A549 (cell line): ENCODE measurements at regions not wholly inside any gene's neighbourhood (a gene's known extent, or its start where the extent isn't known, plus 50 kb on each side); places are given as distances from the start of the nearest gene placed in this dataset.

ENCODE experiments used
- ATAC-seq, 2 experiments: fragments of 200-7000 bp in 1 of 2; fragments of >200 bp in 1 of 2; cut with Nextera tagmentation in 1 of 2; cut with Tn5 transposase in 1 of 2; 3 replicates each; pipeline versions ENCODE4 v1.8.0 to v1.9.1; 2018 to 2020; ENCODE audit warnings: mild to moderate bottlenecking in 1 of 2, moderate library complexity in 1 of 2
- CTCF ChIA-PET: fragments of 300-600 bp; sonication (Branson Sonifier 250); formaldehyde crosslinking; extraction: SDS; loops from one replicate; lab custom pipeline; 2021; ENCODE audit warnings: antibody characterized with exemption, inconsistent platforms; lab: Yijun Ruan, JAX
- POLR2A ChIA-PET: fragments of 350-600 bp; formaldehyde crosslinking; extraction: SDS; loops from one replicate; lab custom pipeline; 2021; ENCODE audit warnings: antibody characterized with exemption, inconsistent platforms; lab: Yijun Ruan, JAX
- DNase-seq, 2 experiments: peaks; one replicate each; pipeline versions ENCODE4 v3.0.0 to v3.0.0-alpha.2; 2011 to 2016; ENCODE audit warnings: low read depth in 1 of 2, low spot score in 1 of 2
- FAIRE-seq: peaks from 2 replicates; lab custom pipeline; 2011; peaks lifted over from hg19 to GRCh38; lab: Jason Lieb, UNC
- H3K27ac ChIP-seq, 2 experiments: fragments of >200 bp; sonication (Bioruptor Twin); formaldehyde crosslinking; 3 replicates each; pipeline ENCODE4 v1.5.1; 2016 to 2017
- H3K4me1 ChIP-seq: fragments of >200 bp; sonication (Bioruptor Twin); formaldehyde crosslinking; 3 replicates; pipeline ENCODE4 v1.6.1; 2016
- H3K4me2 ChIP-seq: fragments of >200 bp; sonication (Bioruptor Twin); formaldehyde crosslinking; 3 replicates; pipeline ENCODE4 v1.6.1; 2016
- H3K4me3 ChIP-seq: fragments of >200 bp; sonication (Bioruptor Twin); formaldehyde crosslinking; 3 replicates; pipeline ENCODE4 v1.5.1; 2016
- H3K9me3 ChIP-seq: fragments of >200 bp; sonication (Bioruptor Twin); formaldehyde crosslinking; 3 replicates; pipeline ENCODE4 v1.6.1; 2016
- BHLHE40 ChIP-seq: IDR thresholded peaks from 2 replicates; pipeline ENCODE4 v1.6.1; 2012; ENCODE audit warnings: low read depth, low read length, inconsistent platforms
- CBX2 ChIP-seq: fragments of 200-600 bp; sonication (generic); IDR thresholded peaks from 2 replicates; pipeline ENCODE4 v1.6.1; 2016; ENCODE audit warnings: low read depth, mild to moderate bottlenecking, borderline replicate concordance
- CBX8 ChIP-seq: fragments of 200-600 bp; sonication (generic); IDR thresholded peaks from 2 replicates; pipeline ENCODE4 v1.6.1; 2016
- CHD2 ChIP-seq: fragments of 150-350 bp; IDR thresholded peaks from 2 replicates; pipeline ENCODE4 v1.6.1; 2014; ENCODE audit warnings: low read length; ENCODE audit not compliant: partially characterized antibody
- CHD4 ChIP-seq: fragments of 200-600 bp; sonication (generic); IDR thresholded peaks from 2 replicates; pipeline ENCODE4 v1.6.1; 2016; ENCODE audit warnings: antibody characterized with exemption, mild to moderate bottlenecking, borderline replicate concordance
- EHF ChIP-seq: fragments of 250-450 bp; sonication (Bioruptor Pico); IDR thresholded peaks from 2 replicates; pipeline ENCODE4 v1.5.0; 2020; ENCODE audit warnings: mild to moderate bottlenecking
- EHMT2 ChIP-seq: fragments of 200-600 bp; sonication (generic); IDR thresholded peaks from 2 replicates; pipeline ENCODE4 v1.6.1; 2016; ENCODE audit warnings: antibody characterized with exemption, low read depth, mild to moderate bottlenecking, moderate library complexity
- EP300 ChIP-seq, 2 experiments: fragments of >200 bp; sonication (Bioruptor Twin); formaldehyde crosslinking; IDR thresholded peaks; 2 replicates in 1 of 2; 3 replicates in 1 of 2; pipeline ENCODE4 v1.6.1; 2016 to 2017
- ESRRA ChIP-seq: fragments of 150-350 bp; IDR thresholded peaks from 2 replicates; pipeline ENCODE4 v1.6.1; 2014; ENCODE audit warnings: mild to moderate bottlenecking, low read length, borderline replicate concordance
- FOSL2 ChIP-seq, 2 experiments: fragments of 450-650 bp in 1 of 2; fragments of >200 bp in 1 of 2; sonication (Bioruptor Twin) in 1 of 2; formaldehyde crosslinking; IDR thresholded peaks; 2 replicates each; pipeline versions ENCODE4 v1.5.0 to v1.6.1; 2016 to 2020; ENCODE audit warnings: mild to moderate bottlenecking in 1 of 2, moderate library complexity in 1 of 2
- GATA3 ChIP-seq: IDR thresholded peaks from 2 replicates; pipeline ENCODE4 v1.6.1; 2012; ENCODE audit warnings: borderline replicate concordance
- HDAC2 ChIP-seq: fragments of 200-600 bp; sonication (generic); IDR thresholded peaks from 2 replicates; pipeline ENCODE4 v1.6.1; 2016
- HOXA7 ChIP-seq: fragments of 250-450 bp; sonication (Bioruptor Pico); IDR thresholded peaks from 2 replicates; pipeline ENCODE4 v1.5.0; 2020; ENCODE audit warnings: mild to moderate bottlenecking, moderate library complexity
- JUNB ChIP-seq: fragments of >200 bp; sonication (Bioruptor Twin); formaldehyde crosslinking; IDR thresholded peaks from 2 replicates; pipeline ENCODE4 v1.6.1; 2016
- MAFK ChIP-seq: fragments of 450-650 bp; IDR thresholded peaks from 2 replicates; pipeline ENCODE4 v1.6.1; 2014; ENCODE audit not compliant: partially characterized antibody
- NFE2L2 ChIP-seq: fragments of 150-350 bp; conservative IDR thresholded peaks from 2 replicates; pipeline ENCODE4 v1.6.1; 2014; ENCODE audit warnings: low read length
- POLR2AphosphoS2 ChIP-seq: conservative IDR thresholded peaks from 2 replicates; pipeline ENCODE4 v1.6.1; 2012; ENCODE audit warnings: low read length, improper control_type of control experiment, inconsistent platforms
- RCOR1 ChIP-seq: fragments of 150-350 bp; IDR thresholded peaks from 2 replicates; pipeline ENCODE4 v1.6.1; 2014; ENCODE audit warnings: antibody characterized with exemption, low read length, low read depth
- REST ChIP-seq: fragments of 200-600 bp; sonication (generic); IDR thresholded peaks from 2 replicates; pipeline ENCODE4 v1.6.1; 2016; ENCODE audit warnings: antibody characterized with exemption, mild to moderate bottlenecking, moderate library complexity
- SMC3 ChIP-seq: fragments of >200 bp; sonication (Bioruptor Twin); formaldehyde crosslinking; IDR thresholded peaks from 3 replicates; pipeline ENCODE4 v1.6.1; 2018; ENCODE audit warnings: inconsistent platforms
- SREBF2 ChIP-seq: fragments of 450-650 bp; IDR thresholded peaks from 2 replicates; pipeline ENCODE4 v1.6.1; 2014; ENCODE audit warnings: mild to moderate bottlenecking, moderate library complexity
- TFCP2L1 ChIP-seq: fragments of 250-450 bp; sonication (Bioruptor Pico); IDR thresholded peaks from 2 replicates; pipeline ENCODE4 v1.5.0; 2021; ENCODE audit warnings: mild to moderate bottlenecking
- ZSCAN20 ChIP-seq: fragments of 250-450 bp; sonication (Bioruptor Pico); IDR thresholded peaks from 2 replicates; pipeline ENCODE4 v1.8.0; 2022; ENCODE audit warnings: mild to moderate bottlenecking, moderate library complexity
- WGBS: methylation state at CpG from one replicate; pipeline ENCODE4 v1.1.6; 2017; ENCODE audit errors: missing lambda C conversion rate; 5-methylcytosine and 5-hydroxymethylcytosine counted together
- TF ChIP-seq, protein P1 (sequence below): fragments of >200 bp; sonication (Bioruptor Twin); formaldehyde crosslinking; IDR thresholded peaks from 2 replicates; pipeline ENCODE4 v1.6.1; 2016
- TF ChIP-seq, protein P2 (sequence below): fragments of 150-350 bp; IDR thresholded peaks from 2 replicates; pipeline ENCODE4 v1.6.1; 2014; ENCODE audit warnings: low read depth, mild to moderate bottlenecking, low read length
- TF ChIP-seq, protein P3 (sequence below): IDR thresholded peaks from 2 replicates; pipeline ENCODE4 v1.6.1; 2012
- TF ChIP-seq, protein P4 (sequence below): IDR thresholded peaks from 2 replicates; pipeline ENCODE4 v1.6.1; 2012; ENCODE audit warnings: low read depth, borderline replicate concordance

GRCh38 chr16:63856537-63856936 lies 1265.3 kb downstream of the CDH11 start:
- FAIRE-seq (no peak), ATAC-seq (no peak), DNase-seq (no peak)
- POLR2A ChIA-PET, result no interaction called here
- no peak overlapping the region for H3K4me2 ChIP-seq
- H3K9me3 ChIP-seq, result no peaks in the 10 kb centered on the region
- 0% methylated on average over 1 of the region's 1 CpG for WGBS
- no peak overlapping the region for H3K4me3 ChIP-seq
- H3K4me1 ChIP-seq, result no peaks in the 10 kb centered on the region
- CTCF ChIA-PET, result no interaction called here
- no peak overlapping the region for H3K27ac ChIP-seq
- TF ChIP-seq CBX2, result no peak
- TF ChIP-seq, protein P1, sequence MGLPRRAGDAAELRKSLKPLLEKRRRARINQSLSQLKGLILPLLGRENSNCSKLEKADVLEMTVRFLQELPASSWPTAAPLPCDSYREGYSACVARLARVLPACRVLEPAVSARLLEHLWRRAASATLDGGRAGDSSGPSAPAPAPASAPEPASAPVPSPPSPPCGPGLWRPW, result no peak
- TF ChIP-seq GATA3, result no peak
- no peak for TF ChIP-seq EP300 (IDR thresholded peaks at IDR 0.05)
- no peak for TF ChIP-seq HOXA7 (CRISPR knock-in tag)
- TF ChIP-seq BHLHE40, result no peak

DNA sequence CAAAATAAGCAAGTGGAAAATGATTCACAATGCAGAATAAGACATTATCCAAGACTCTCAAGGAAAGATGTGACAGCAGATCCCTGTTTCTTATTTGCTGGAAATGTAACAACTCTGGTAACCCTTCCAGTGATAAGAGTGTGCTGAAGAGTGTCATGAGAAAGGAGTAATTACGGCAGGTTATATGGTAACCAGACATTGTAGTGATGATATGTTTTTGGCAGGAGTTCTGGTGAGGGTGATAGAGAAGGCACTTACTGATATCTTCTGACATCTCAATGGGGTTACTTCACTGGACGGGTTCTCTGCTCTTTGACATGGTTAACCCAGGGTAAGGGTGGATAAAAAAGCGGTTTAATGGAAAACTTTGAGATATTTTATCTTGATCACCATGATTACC lies 1270.9 kb downstream of the CDH11 start:
- TF ChIP-seq, protein P2, sequence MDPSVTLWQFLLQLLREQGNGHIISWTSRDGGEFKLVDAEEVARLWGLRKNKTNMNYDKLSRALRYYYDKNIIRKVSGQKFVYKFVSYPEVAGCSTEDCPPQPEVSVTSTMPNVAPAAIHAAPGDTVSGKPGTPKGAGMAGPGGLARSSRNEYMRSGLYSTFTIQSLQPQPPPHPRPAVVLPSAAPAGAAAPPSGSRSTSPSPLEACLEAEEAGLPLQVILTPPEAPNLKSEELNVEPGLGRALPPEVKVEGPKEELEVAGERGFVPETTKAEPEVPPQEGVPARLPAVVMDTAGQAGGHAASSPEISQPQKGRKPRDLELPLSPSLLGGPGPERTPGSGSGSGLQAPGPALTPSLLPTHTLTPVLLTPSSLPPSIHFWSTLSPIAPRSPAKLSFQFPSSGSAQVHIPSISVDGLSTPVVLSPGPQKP, result no peak
- TF ChIP-seq RCOR1, result no peak
- TF ChIP-seq POLR2AphosphoS2, result no peak
- TF ChIP-seq, protein P3, sequence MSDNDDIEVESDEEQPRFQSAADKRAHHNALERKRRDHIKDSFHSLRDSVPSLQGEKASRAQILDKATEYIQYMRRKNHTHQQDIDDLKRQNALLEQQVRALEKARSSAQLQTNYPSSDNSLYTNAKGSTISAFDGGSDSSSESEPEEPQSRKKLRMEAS, result no peak
- no peak for TF ChIP-seq SREBF2
- TF ChIP-seq CBX8, result no peak
- no peak for TF ChIP-seq ZSCAN20 (CRISPR knock-in tag)
- no peak for TF ChIP-seq HDAC2
- no peak for TF ChIP-seq FOSL2 (IDR thresholded peaks at IDR 0.05)
- TF ChIP-seq FOSL2 (CRISPR knock-in tag; IDR thresholded peaks at IDR 0.05), result no peak
- TF ChIP-seq, protein P4, sequence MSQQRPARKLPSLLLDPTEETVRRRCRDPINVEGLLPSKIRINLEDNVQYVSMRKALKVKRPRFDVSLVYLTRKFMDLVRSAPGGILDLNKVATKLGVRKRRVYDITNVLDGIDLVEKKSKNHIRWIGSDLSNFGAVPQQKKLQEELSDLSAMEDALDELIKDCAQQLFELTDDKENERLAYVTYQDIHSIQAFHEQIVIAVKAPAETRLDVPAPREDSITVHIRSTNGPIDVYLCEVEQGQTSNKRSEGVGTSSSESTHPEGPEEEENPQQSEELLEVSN, result no peak
- TF ChIP-seq JUNB, result no peak
- no peak for TF ChIP-seq EHMT2
- TF ChIP-seq CHD4, result no peak
- TF ChIP-seq ESRRA, result no peak
- no peak for TF ChIP-seq SMC3
- no peak for TF ChIP-seq EHF (CRISPR knock-in tag)
- TF ChIP-seq NFE2L2, result no peak
- no peak for TF ChIP-seq TFCP2L1
- no peak for TF ChIP-seq GATA3
- Histone ChIP-seq H3K27ac (no peak overlapping the region), H3K4me2 (no peak overlapping the region), H3K4me1 (no peaks in the 10 kb centered on the region), H3K9me3 (no peaks in the 10 kb centered on the region), H3K4me3 (no peak overlapping the region)
- ATAC-seq (no peak), FAIRE-seq (no peak), DNase-seq (no peak)
- ChIA-PET POLR2A (no interaction called here), CTCF (no interaction called here)
- 17% methylated on average over 3 of the region's 3 CpGs for WGBS

GRCh38 chr16:63841271-63841670 lies 1280.6 kb downstream of the CDH11 start:
- Histone ChIP-seq H3K4me1 (no peaks in the 10 kb centered on the region), H3K27ac (no peak overlapping the region), H3K4me2 (no peak overlapping the region), H3K9me3 (no peaks in the 10 kb centered on the region; the same call in 2 of the 3 replicates), H3K4me3 (no peak overlapping the region)
- ATAC-seq (no peak), FAIRE-seq (no peak), DNase-seq (no peak)
- ChIA-PET CTCF (interaction anchor here (0.6 kb wide), 1 partner anchor 87 kb away, joined by 3 read pairs; no protein-coding TSS in a partner anchor), POLR2A (no interaction called here)
- 0% methylated on average over 1 of the region's 1 CpG for WGBS
- TF ChIP-seq ESRRA (no peak), REST (no peak), EP300 (IDR thresholded peaks at IDR 0.05) (no peak), EHMT2 (no peak), MAFK (no peak), CHD2 (no peak), BHLHE40 (no peak)
- TF ChIP-seq, protein P4, result no peak
- TF ChIP-seq, protein P2, result no peak
